ENCODE measurements at regions not wholly inside any gene's neighbourhood (a gene's known extent, or its start where the extent isn't known, plus 50 kb on each side); places are given as distances from the start of the nearest gene placed in this dataset.

- no peak for DNase-seq (ENCODE audit: low read depth in 2 of 3, low spot score in 2 of 3)
Observed at GRCh38 chr10:131424836-131425491, 113.4 kb upstream of the TCERG1L start.

GRCh38 chr10:131425752-131426533 is 114.4 kb upstream of the TCERG1L start:
- no peak for DNase-seq (ENCODE audit: low read depth in 2 of 3, low spot score in 2 of 3)

GRCh38 chr10:131426534-131426898 is 115.0 kb upstream of the TCERG1L start:
- DNase-seq (ENCODE audit: low read depth in 2 of 3, low spot score in 2 of 3) = no peak

- DNase-seq (ENCODE audit: low read depth in 2 of 3, low spot score in 2 of 3) = no peak
Observed at GRCh38 chr10:131427281-131427680, 115.8 kb upstream of the TCERG1L start.

- no peak for DNase-seq (ENCODE audit: low read depth in 2 of 3, low spot score in 2 of 3)
Observed at GRCh38 chr10:131427901-131428300, 116.4 kb upstream of the TCERG1L start.

- DNase-seq (ENCODE audit: low read depth in 2 of 3, low spot score in 2 of 3) = no peak
Observed at GRCh38 chr10:131429141-131429540, 117.6 kb upstream of the TCERG1L start.

- no peak for DNase-seq (ENCODE audit: low read depth in 2 of 3, low spot score in 2 of 3)
Observed at GRCh38 chr10:131429942-131430341, 118.4 kb upstream of the TCERG1L start.

GRCh38 chr10:131430716-131431412 is 119.3 kb upstream of the TCERG1L start:
- DNase-seq (ENCODE audit: low read depth in 2 of 3, low spot score in 2 of 3) = no peak

- no peak for DNase-seq (ENCODE audit: low read depth in 2 of 3, low spot score in 2 of 3)
Observed at GRCh38 chr10:131431533-131431932, 120.0 kb upstream of the TCERG1L start.

- no peak for DNase-seq (ENCODE audit: low read depth in 2 of 3, low spot score in 2 of 3)
Observed at GRCh38 chr10:131431978-131432690, 120.6 kb upstream of the TCERG1L start.

GRCh38 chr10:131433568-131433967 is 122.0 kb upstream of the TCERG1L start:
- DNase-seq (ENCODE audit: low read depth in 2 of 3, low spot score in 2 of 3) = no peak

- no peak for DNase-seq (ENCODE audit: low read depth in 2 of 3, low spot score in 2 of 3)
Observed at GRCh38 chr10:131435232-131435631, 123.7 kb upstream of the TCERG1L start.

- no peak for DNase-seq (ENCODE audit: low read depth in 2 of 3, low spot score in 2 of 3)
Observed at GRCh38 chr10:131435760-131436457, 124.4 kb upstream of the TCERG1L start.

- no peak for DNase-seq (ENCODE audit: low read depth in 2 of 3, low spot score in 2 of 3)
Observed at GRCh38 chr10:131436458-131436857, 124.9 kb upstream of the TCERG1L start.

GRCh38 chr10:131437556-131438475 is 126.3 kb upstream of the TCERG1L start:
- DNase-seq (ENCODE audit: low read depth in 2 of 3, low spot score in 2 of 3) = no peak

GRCh38 chr10:131438665-131439064 is 127.1 kb upstream of the TCERG1L start:
- no peak for DNase-seq (ENCODE audit: low read depth in 2 of 3, low spot score in 2 of 3)

GRCh38 chr10:131439705-131440104 is 128.2 kb upstream of the TCERG1L start:
- no peak for DNase-seq (ENCODE audit: low read depth in 2 of 3, low spot score in 2 of 3)

GRCh38 chr10:131440405-131441360 is 129.2 kb upstream of the TCERG1L start:
- DNase-seq (ENCODE audit: low read depth in 2 of 3, low spot score in 2 of 3) = no peak

GRCh38 chr10:131442271-131442670 is 130.8 kb upstream of the TCERG1L start:
- no peak for DNase-seq (ENCODE audit: low read depth in 2 of 3, low spot score in 2 of 3)
